WI38 (cell line): ENCODE measurements at regions not wholly inside any gene's neighbourhood (a gene's known extent, or its start where the extent isn't known, plus 50 kb on each side); places are given as distances from the start of the nearest gene placed in this dataset.

ENCODE experiments used
- H3K4me3 ChIP-seq: 2 replicates; pipeline ENCODE4 v1.5.1; 2011; ENCODE audit warnings: low read depth, mild to moderate bottlenecking, control low read depth, low read length
- TF ChIP-seq, protein P1 (sequence below): IDR thresholded peaks from 2 replicates; pipeline ENCODE4 v1.5.1; 2012; ENCODE audit warnings: low read depth, mild to moderate bottlenecking, control low read depth, low read length

- TF ChIP-seq, protein P1, sequence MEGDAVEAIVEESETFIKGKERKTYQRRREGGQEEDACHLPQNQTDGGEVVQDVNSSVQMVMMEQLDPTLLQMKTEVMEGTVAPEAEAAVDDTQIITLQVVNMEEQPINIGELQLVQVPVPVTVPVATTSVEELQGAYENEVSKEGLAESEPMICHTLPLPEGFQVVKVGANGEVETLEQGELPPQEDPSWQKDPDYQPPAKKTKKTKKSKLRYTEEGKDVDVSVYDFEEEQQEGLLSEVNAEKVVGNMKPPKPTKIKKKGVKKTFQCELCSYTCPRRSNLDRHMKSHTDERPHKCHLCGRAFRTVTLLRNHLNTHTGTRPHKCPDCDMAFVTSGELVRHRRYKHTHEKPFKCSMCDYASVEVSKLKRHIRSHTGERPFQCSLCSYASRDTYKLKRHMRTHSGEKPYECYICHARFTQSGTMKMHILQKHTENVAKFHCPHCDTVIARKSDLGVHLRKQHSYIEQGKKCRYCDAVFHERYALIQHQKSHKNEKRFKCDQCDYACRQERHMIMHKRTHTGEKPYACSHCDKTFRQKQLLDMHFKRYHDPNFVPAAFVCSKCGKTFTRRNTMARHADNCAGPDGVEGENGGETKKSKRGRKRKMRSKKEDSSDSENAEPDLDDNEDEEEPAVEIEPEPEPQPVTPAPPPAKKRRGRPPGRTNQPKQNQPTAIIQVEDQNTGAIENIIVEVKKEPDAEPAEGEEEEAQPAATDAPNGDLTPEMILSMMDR, result no peak
- H3K4me3 ChIP-seq, result no peak overlapping the region
Observed at GRCh38 chr12:86770871-86771270, 514.7 kb upstream of the MGAT4C start.

- TF ChIP-seq, protein P1, result no peak
- no peak overlapping the region for H3K4me3 ChIP-seq
Observed at GRCh38 chr12:86748894-86749293, 492.7 kb upstream of the MGAT4C start.

DNA sequence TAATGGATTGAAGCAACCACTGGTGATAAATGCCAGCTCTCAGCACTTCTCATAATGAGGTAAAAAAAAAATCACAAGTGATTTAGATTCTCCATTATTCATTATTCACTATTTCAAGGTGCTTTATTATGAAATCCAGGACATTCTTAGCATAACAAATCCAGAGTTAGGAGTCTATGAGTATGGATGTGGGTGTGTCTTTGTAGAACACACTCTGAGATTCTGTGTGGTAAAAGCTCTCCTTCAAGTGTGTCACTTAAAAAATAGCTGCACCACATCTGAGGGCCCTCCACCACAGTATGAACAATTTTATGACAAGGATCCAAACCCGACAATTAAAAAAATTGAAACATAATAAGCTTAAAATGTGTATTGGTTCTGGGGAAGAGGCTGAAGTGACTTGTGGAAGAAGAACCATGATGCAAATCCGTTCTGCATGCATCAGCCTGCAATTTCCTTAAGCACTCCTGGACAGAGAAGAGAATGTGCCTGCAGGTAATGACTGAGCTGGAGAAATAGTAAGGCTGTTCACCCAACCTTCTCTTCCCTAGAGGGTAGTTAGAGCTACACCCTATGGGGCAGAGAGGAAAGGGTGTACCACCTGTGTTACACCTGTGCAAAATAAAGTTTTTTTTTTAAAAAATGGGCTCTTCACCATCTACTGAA is 488.5 kb upstream of the MGAT4C start:
- TF ChIP-seq, protein P1, result no peak
- no peak overlapping the region for H3K4me3 ChIP-seq

GRCh38 chr12:86743875-86744536 is 487.8 kb upstream of the MGAT4C start:
- H3K4me3 ChIP-seq, result no peak overlapping the region

DNA sequence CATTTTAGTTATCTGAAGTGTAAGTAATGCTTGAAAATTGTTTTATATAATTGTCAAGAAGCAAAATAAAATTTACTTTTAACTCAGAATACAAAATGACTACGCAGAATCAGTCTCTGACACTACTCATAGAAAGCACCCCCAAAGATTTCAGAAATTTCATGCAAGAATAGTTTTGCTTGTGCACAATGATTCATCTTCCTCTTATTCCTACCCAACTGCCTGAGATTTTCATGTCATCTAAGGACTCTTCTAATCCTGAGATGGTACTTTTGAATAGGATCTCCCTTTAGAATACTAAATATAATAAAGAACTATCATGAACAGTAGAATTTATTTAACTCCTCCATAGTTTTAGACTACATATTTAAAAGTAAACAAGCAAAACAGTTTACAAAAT is 485.3 kb upstream of the MGAT4C start:
- TF ChIP-seq, protein P1, result no peak
- no peak overlapping the region for H3K4me3 ChIP-seq

More at GRCh38 chr12:86743875-86744536, 487.8 kb upstream of the MGAT4C start:
- TF ChIP-seq, protein P1, result no peak

DNA sequence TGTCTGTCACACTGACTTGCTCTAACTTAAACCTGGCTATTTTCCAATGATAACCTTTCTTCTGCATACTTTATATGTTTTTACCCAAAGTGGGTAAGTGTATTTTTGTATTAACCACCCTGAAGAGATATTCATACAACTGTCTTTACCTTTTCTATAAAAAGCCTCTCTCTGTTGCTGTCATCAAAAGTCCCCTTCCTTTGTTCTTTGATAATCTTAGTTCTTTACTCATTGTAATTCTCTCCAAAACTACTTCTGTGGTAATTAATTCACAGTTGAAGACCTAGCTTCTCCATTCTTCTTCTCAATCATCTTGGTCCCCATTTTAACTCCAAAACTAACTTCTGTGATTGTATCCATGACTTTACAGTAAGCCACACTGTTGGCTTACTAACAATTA is 479.7 kb upstream of the MGAT4C start:
- TF ChIP-seq, protein P1, result no peak

DNA sequence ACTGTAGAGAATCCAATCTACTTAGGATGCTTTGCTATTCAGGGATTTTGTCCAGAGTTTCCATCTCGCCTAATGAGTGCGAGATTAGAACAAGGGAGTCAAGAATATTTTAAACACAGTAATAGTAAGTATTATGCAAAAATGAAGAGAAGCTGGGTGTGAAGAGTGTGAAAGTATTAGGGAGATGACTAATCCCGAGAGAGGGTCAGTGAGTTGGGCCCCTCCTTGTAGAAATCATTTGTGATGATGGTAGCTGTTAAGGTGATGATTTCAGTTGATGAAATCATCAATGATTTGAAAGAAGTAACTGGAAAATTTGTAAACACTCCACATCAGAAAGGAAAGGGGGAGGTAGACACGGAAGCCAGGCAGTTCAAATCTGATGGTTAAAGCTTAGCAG is 478.9 kb upstream of the MGAT4C start:
- H3K4me3 ChIP-seq, result no peak overlapping the region
- TF ChIP-seq, protein P1, result no peak

More for the DNA sequence above, 479.7 kb upstream of the MGAT4C start:
- H3K4me3 ChIP-seq, result no peak overlapping the region
